LNCaP clone FGC (cell line): ENCODE measurements at regions not wholly inside any gene's neighbourhood (a gene's known extent, or its start where the extent isn't known, plus 50 kb on each side); places are given as distances from the start of the nearest gene placed in this dataset.

Source experiments
- DNase-seq: peaks from one replicate; pipeline ENCODE4 v3.0.0-alpha.2; 2011; ENCODE audit warnings: low read depth
- H3K4me3 ChIP-seq: 2 replicates; pipeline ENCODE4 v1.5.1; 2011; ENCODE audit warnings: mild to moderate bottlenecking, low read depth, low read length, control low read depth
- TF ChIP-seq, protein P1 (sequence below): IDR thresholded peaks from 2 replicates; pipeline ENCODE4 v1.5.1; 2012; ENCODE audit warnings: mild to moderate bottlenecking; ENCODE audit not compliant: control insufficient read depth, insufficient read depth; ENCODE audit errors: extremely low read depth

DNA sequence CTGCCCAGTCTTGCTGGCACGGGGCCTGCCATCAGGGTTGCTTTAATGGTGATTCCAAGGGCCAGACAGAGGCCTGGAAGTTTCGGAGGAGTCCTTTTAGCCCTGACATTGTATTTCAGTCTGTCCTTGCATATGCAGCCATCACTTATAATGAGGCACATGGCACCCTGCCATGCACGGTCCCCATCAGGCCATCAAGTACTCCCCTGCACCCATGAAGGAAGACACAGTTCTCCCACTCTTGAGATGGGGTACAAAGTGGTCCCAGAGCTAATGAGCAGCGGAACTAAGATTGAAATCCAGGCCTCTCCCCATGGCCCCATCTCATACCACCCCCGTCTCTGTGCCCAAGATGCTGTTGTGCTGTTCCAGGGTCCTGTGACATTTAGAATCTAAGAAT is 596.6 kb downstream of the PTPRU start:
- no peak for DNase-seq
- TF ChIP-seq, protein P1, sequence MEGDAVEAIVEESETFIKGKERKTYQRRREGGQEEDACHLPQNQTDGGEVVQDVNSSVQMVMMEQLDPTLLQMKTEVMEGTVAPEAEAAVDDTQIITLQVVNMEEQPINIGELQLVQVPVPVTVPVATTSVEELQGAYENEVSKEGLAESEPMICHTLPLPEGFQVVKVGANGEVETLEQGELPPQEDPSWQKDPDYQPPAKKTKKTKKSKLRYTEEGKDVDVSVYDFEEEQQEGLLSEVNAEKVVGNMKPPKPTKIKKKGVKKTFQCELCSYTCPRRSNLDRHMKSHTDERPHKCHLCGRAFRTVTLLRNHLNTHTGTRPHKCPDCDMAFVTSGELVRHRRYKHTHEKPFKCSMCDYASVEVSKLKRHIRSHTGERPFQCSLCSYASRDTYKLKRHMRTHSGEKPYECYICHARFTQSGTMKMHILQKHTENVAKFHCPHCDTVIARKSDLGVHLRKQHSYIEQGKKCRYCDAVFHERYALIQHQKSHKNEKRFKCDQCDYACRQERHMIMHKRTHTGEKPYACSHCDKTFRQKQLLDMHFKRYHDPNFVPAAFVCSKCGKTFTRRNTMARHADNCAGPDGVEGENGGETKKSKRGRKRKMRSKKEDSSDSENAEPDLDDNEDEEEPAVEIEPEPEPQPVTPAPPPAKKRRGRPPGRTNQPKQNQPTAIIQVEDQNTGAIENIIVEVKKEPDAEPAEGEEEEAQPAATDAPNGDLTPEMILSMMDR: no peak
- H3K4me3 ChIP-seq: no peak overlapping the region

DNA sequence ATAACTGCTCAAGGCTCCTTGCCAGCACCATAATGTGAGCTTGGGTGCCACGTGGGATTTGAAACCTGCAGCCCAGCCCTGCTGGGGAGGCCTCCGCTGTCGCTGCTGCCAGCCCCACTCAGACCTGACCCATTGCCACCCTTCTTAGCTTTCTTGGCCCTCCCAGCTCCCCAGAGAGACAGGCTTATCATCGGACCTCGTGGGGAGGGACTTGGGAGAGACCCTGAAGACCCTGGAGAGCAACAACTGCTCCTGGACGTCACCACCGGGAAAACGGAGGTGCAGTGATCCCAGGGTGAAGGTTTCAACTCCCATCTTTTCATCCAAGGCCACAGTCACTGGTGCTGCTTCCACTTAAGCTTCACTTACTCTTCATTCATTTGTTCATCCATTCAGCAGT is 596.1 kb downstream of the PTPRU start:
- TF ChIP-seq, protein P1: no peak
- no peak overlapping the region for H3K4me3 ChIP-seq
- no peak for DNase-seq

DNA sequence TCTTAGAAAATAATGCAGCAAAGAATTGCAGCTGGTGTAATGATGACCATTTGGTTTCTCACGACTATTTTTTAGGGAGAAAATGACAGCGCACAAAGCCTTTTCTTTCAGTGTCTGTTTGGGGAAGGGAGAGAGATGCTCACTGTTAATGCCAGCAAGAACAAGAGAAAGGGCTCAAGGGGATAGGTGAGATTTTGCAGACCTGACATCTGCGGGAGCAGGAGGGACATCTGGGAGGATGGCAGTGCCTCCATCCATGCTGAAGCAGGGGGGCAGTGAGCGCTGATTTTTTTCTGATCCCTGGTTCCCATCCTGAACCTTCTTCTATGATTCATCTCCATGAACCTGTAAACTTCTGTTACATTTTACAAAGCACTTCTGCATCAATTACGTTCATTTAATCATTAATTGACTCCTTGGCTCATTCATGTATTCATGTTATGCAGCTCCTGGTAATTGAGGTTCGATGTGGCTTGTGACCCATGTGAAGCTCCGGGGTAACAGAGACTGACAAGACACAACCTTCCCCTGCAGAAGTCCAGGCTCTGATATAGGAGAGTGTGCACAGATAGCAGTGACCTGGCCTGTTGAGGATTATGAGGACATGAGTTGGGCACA is 595.3 kb downstream of the PTPRU start:
- DNase-seq: no peak
- TF ChIP-seq, protein P1: no peak
- no peak overlapping the region for H3K4me3 ChIP-seq

DNA sequence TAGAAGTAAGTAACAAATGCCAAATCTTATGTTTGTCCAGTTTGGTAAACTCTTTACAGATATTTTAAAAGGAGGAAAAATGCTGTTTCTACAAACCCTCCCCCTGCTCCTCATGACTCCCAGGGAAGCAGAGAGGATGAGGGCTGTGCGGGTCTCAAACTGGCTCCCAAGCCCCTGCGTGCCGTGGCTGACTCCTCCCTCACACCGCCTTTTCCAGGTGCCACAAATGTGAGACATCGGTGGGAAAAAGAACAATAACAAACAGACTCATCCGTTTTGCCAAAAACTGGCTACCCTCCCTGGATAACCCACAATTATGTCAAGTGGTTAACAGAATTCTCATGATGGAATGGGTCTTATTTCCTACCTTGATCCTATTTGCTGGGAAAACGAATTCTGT is 594.6 kb downstream of the PTPRU start:
- TF ChIP-seq, protein P1: no peak
- H3K4me3 ChIP-seq: no peak overlapping the region
- DNase-seq: no peak

DNA sequence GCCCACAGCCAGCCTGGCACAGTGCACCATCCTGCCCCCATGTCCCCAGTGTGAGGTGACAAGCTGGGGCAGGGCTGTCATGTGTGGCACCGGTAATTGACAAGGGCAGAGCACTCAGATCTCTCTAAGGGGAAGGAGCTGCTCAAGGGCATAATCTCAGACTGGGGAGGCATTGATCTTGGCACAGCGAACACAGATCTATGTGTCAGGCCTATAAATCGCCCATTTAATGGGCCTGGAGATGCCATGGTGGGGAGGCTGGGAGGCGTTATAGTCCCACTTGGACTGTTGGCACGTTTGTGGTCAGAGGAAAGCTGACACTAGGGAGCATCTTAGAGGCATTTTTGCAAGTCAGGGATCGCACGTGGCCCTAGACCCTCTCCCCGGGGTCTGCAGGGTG is 594.1 kb downstream of the PTPRU start:
- TF ChIP-seq, protein P1: no peak
- no peak for DNase-seq
- H3K4me3 ChIP-seq: no peak overlapping the region

DNA sequence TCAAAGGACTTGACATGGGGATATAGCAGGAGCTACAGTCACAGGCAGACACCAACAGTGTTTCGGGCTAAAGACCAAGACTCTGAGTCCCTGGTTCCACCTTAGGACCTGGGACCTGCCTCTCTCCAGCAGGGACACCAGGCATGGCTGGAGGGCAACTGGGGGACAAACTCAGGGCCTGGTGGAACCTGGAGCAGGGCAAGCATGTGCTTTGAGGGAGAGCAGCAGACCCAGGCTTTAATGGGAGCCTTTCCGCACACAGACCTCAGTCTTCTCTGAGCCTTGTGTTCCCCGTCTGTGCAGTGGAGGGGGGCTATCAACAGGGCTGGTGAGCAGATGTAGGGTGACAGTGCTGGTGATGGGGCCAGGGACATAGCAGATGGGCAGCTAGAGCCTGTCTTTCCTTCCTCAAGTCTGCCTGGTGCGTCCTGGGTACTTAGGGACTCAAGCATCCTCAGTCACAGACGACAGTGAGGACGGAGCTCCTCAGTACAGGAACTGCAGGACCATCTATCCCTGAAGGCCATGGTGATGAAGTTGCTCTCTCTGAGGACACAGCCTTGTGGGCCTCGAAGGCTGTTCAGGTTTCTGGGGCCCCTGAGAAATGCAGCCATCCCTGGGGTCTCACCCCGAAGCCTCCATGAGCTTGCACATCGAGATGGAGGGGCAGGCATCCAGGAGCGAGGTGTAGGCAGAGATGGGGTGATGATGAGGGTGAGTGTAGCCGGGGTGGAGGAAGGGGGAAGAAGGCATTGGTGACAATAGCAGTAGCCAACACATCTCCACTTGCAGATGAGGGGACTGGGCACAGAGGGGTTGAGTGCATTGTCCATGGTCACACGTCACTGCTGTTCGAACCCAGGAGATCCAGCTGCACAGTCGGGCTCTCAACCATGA is 593.4 kb downstream of the PTPRU start:
- TF ChIP-seq, protein P1: no peak
- DNase-seq: no peak
- no peak overlapping the region for H3K4me3 ChIP-seq
